HepG2 (cell line): ENCODE measurements at regions not wholly inside any gene's neighbourhood (a gene's known extent, or its start where the extent isn't known, plus 50 kb on each side); places are given as distances from the start of the nearest gene placed in this dataset.

Experiments
- AGO2 ChIP-seq: fragments of 200-400 bp; formaldehyde crosslinking; optimal IDR thresholded peaks from 2 replicates; pipeline ENCODE3; 2017; ENCODE audit warnings: mild to moderate bottlenecking, low read depth, low read length, moderate library complexity
- AKNA ChIP-seq: sonication (generic); formaldehyde crosslinking; IDR thresholded peaks from 2 replicates; pipeline ENCODE4 v1.4.0; 2020; ENCODE audit warnings: missing genetic modification reagents, borderline replicate concordance
- DNMT1 ChIP-seq: sonication (generic); formaldehyde crosslinking; IDR thresholded peaks from 2 replicates; pipeline ENCODE4 v1.5.1; 2020; ENCODE audit warnings: mild to moderate bottlenecking, missing genetic modification reagents
- E2F2 ChIP-seq: sonication (generic); formaldehyde crosslinking; IDR thresholded peaks from 2 replicates; pipeline ENCODE4 v1.4.0; 2020; ENCODE audit warnings: missing genetic modification reagents, borderline replicate concordance
- ELF3 ChIP-seq: IDR thresholded peaks from 2 replicates; pipeline ENCODE4 v1.6.1; 2016; ENCODE audit warnings: missing genetic modification reagents, missing compliant biosample characterization
- HDAC2 ChIP-seq: sonication (generic); formaldehyde crosslinking; IDR thresholded peaks from 2 replicates; pipeline ENCODE4 v1.4.0; 2020; ENCODE audit warnings: missing genetic modification reagents
- ISL2 ChIP-seq: sonication (generic); formaldehyde crosslinking; IDR thresholded peaks from 2 replicates; pipeline ENCODE4 v1.5.0; 2020; ENCODE audit warnings: missing genetic modification reagents
- KLF13 ChIP-seq: sonication (generic); formaldehyde crosslinking; IDR thresholded peaks from 2 replicates; pipeline ENCODE4 v1.4.0; 2020; ENCODE audit warnings: mild to moderate bottlenecking, missing genetic modification reagents
- MBD4 ChIP-seq: IDR thresholded peaks from 2 replicates; pipeline ENCODE4 v1.6.1; 2012; ENCODE audit warnings: low read length, inconsistent platforms, borderline replicate concordance
- SMAD9 ChIP-seq: sonication (generic); formaldehyde crosslinking; IDR thresholded peaks from 2 replicates; pipeline ENCODE4 v1.5.1; 2020; ENCODE audit warnings: mild to moderate bottlenecking, missing genetic modification reagents
- SUZ12 ChIP-seq: fragments of 150-350 bp; IDR thresholded peaks from 2 replicates; pipeline ENCODE4 v1.6.1; 2014; ENCODE audit warnings: low read depth, low read length
- WIZ ChIP-seq: sonication (generic); formaldehyde crosslinking; IDR thresholded peaks from 2 replicates; pipeline ENCODE4 v1.5.1; 2020; ENCODE audit warnings: mild to moderate bottlenecking, missing genetic modification reagents
- ZNF160 ChIP-seq: sonication (generic); formaldehyde crosslinking; IDR thresholded peaks from 2 replicates; pipeline ENCODE4 v1.8.0; 2022; ENCODE audit warnings: mild to moderate bottlenecking, inconsistent platforms, missing genetic modification reagents
- ZNF563 ChIP-seq: sonication (generic); formaldehyde crosslinking; IDR thresholded peaks from 2 replicates; pipeline ENCODE4 v1.8.0; 2022; ENCODE audit warnings: mild to moderate bottlenecking, moderate library complexity, missing genetic modification reagents
- ZNF652 ChIP-seq: IDR thresholded peaks from 2 replicates; pipeline ENCODE4 v1.6.1; 2016; ENCODE audit warnings: low read depth, borderline replicate concordance
- ZNF720 ChIP-seq: sonication (generic); formaldehyde crosslinking; IDR thresholded peaks from 2 replicates; pipeline ENCODE4 v1.4.0; 2020; ENCODE audit warnings: missing genetic modification reagents
- ZSCAN29 ChIP-seq: sonication (generic); formaldehyde crosslinking; conservative IDR thresholded peaks from 2 replicates; pipeline ENCODE4 v1.4.0; 2020; ENCODE audit warnings: mild to moderate bottlenecking, missing genetic modification reagents
- TF ChIP-seq, protein P1 (sequence below): sonication (generic); formaldehyde crosslinking; conservative IDR thresholded peaks from 2 replicates; pipeline ENCODE4 v1.4.0; 2020; ENCODE audit warnings: missing genetic modification reagents
- TF ChIP-seq, protein P2 (sequence below), 2 experiments: sonication (generic) in 1 of 2; formaldehyde crosslinking in 1 of 2; IDR thresholded peaks; 2 replicates each; pipeline versions ENCODE4 v1.5.1 to v1.6.1; 2011 to 2020; ENCODE audit warnings: borderline replicate concordance in 1 of 2, low read depth in 1 of 2, low read length in 1 of 2, mild to moderate bottlenecking in 1 of 2, missing genetic modification reagents in 1 of 2, moderate library complexity in 1 of 2
- TF ChIP-seq, protein P3 (sequence below): sonication (generic); formaldehyde crosslinking; IDR thresholded peaks from 2 replicates; pipeline ENCODE4 v1.5.0; 2020; ENCODE audit warnings: missing genetic modification reagents

- TF ChIP-seq HDAC2 (0 out of 2 replicates have a peak, but pooled peaks have one; percentile 38), E2F2 (CRISPR knock-in tag) (no peak), ZNF720 (CRISPR knock-in tag) (no peak), ZNF160 (CRISPR knock-in tag) (no peak), ZNF652 (peak; percentile 96), SMAD9 (CRISPR knock-in tag) (no peak), MBD4 (no peak), ZSCAN29 (CRISPR knock-in tag) (no peak), AGO2 (no peak), AKNA (CRISPR knock-in tag) (no peak), KLF13 (no peak), WIZ (CRISPR knock-in tag) (no peak), SUZ12 (no peak), ZNF563 (CRISPR knock-in tag) (no peak; the same call in 1 of the 2 replicates), ISL2 (CRISPR knock-in tag) (peak; percentile 40; the same call in 1 of the 2 replicates), ELF3 (CRISPR knock-in tag) (no peak; the same call in 1 of the 2 replicates), DNMT1 (no peak)
- TF ChIP-seq, protein P1, sequence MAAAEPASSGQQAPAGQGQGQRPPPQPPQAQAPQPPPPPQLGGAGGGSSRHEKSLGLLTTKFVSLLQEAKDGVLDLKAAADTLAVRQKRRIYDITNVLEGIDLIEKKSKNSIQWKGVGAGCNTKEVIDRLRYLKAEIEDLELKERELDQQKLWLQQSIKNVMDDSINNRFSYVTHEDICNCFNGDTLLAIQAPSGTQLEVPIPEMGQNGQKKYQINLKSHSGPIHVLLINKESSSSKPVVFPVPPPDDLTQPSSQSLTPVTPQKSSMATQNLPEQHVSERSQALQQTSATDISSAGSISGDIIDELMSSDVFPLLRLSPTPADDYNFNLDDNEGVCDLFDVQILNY = no peak
- TF ChIP-seq, protein P2, sequence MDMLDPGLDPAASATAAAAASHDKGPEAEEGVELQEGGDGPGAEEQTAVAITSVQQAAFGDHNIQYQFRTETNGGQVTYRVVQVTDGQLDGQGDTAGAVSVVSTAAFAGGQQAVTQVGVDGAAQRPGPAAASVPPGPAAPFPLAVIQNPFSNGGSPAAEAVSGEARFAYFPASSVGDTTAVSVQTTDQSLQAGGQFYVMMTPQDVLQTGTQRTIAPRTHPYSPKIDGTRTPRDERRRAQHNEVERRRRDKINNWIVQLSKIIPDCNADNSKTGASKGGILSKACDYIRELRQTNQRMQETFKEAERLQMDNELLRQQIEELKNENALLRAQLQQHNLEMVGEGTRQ (IDR thresholded peaks at IDR 0.05; ENCODE audit: low read depth, low read length) = no peak
- TF ChIP-seq, protein P2 (CRISPR knock-in tag; IDR thresholded peaks at IDR 0.05; ENCODE audit: borderline replicate concordance) = no peak
- TF ChIP-seq, protein P3, sequence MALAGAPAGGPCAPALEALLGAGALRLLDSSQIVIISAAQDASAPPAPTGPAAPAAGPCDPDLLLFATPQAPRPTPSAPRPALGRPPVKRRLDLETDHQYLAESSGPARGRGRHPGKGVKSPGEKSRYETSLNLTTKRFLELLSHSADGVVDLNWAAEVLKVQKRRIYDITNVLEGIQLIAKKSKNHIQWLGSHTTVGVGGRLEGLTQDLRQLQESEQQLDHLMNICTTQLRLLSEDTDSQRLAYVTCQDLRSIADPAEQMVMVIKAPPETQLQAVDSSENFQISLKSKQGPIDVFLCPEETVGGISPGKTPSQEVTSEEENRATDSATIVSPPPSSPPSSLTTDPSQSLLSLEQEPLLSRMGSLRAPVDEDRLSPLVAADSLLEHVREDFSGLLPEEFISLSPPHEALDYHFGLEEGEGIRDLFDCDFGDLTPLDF = no peak
Measured at GRCh38 chr6:167238146-167238693, 52.9 kb upstream of the UNC93A start (continued).
